HEK293 (cell line): ENCODE measurements at regions not wholly inside any gene's neighbourhood (a gene's known extent, or its start where the extent isn't known, plus 50 kb on each side); places are given as distances from the start of the nearest gene placed in this dataset.
"Not testable (repeated sequence)": the region's sequence is repeated elsewhere in the genome, so short reads cannot be mapped to it uniquely, and the experiment has no call there.

Experiments
- CTCF ChIA-PET: fragments of 350-600 bp; formaldehyde crosslinking; extraction: SDS; loops from one replicate; lab custom pipeline; 2021; ENCODE audit warnings: antibody characterized with exemption; lab: Yijun Ruan, JAX
- POLR2A ChIA-PET: fragments of 300-600 bp; formaldehyde crosslinking; extraction: SDS; loops from one replicate; lab custom pipeline; 2020; ENCODE audit warnings: antibody characterized with exemption, inconsistent platforms; lab: Yijun Ruan, JAX
- H3K27ac ChIP-seq: fragments of 200-500 bp; sonication (Bioruptor generic); 2 replicates; pipeline ENCODE4 v1.5.1; 2014; ENCODE audit warnings: low read depth, low read length, control low read depth, inconsistent platforms; ENCODE audit errors: extremely low read depth
- H3K36me3 ChIP-seq, 2 experiments: fragments of 200-500 bp in 1 of 2; sonication (Bioruptor generic) in 1 of 2; 1 replicate in 1 of 2; 2 replicates in 1 of 2; pipeline ENCODE4 v1.5.1; 2014 to 2017; ENCODE audit warnings: inconsistent platforms in 2 of 2, low read length in 2 of 2; ENCODE audit not compliant: control insufficient read depth in 2 of 2, insufficient read depth in 1 of 2
- H3K4me1 ChIP-seq: fragments of 200-500 bp; sonication (Bioruptor generic); 2 replicates; pipeline ENCODE4 v1.5.1; 2014; ENCODE audit warnings: mild to moderate bottlenecking, low read length, inconsistent platforms; ENCODE audit not compliant: control insufficient read depth, insufficient read depth
- H3K4me3 ChIP-seq: 2 replicates; pipeline ENCODE4 v1.5.1; 2011; ENCODE audit warnings: low read depth, mild to moderate bottlenecking, control low read depth, low read length, moderate library complexity
- H3K9me3 ChIP-seq: fragments of 200-500 bp; sonication (Bioruptor generic); 2 replicates; pipeline ENCODE4 v1.5.1; 2014; ENCODE audit warnings: low read depth, low read length, inconsistent platforms; ENCODE audit not compliant: control insufficient read depth, insufficient read depth
- BCL11A ChIP-seq: fragments of 450-650 bp; formaldehyde crosslinking; IDR thresholded peaks from 2 replicates; pipeline ENCODE4 v1.5.1; 2016; ENCODE audit warnings: low read depth, missing biosample characterization, missing genetic modification characterization
- HOXA7 ChIP-seq: sonication (generic); formaldehyde crosslinking; IDR thresholded peaks from 2 replicates; pipeline ENCODE4 v1.8.1; 2022; ENCODE audit warnings: missing genetic modification reagents, borderline replicate concordance
- KLF7 ChIP-seq: fragments of 450-650 bp; formaldehyde crosslinking; IDR thresholded peaks from 2 replicates; pipeline ENCODE4 v1.5.1; 2016; ENCODE audit warnings: missing biosample characterization, missing genetic modification characterization, borderline replicate concordance
- MZF1 ChIP-seq: fragments of 450-650 bp; formaldehyde crosslinking; IDR thresholded peaks from 2 replicates; pipeline ENCODE4 v1.5.1; 2017; ENCODE audit warnings: missing biosample characterization, missing genetic modification characterization, borderline replicate concordance
- PRDM2 ChIP-seq: fragments of 450-650 bp; formaldehyde crosslinking; IDR thresholded peaks from 2 replicates; pipeline ENCODE4 v1.5.1; 2016; ENCODE audit warnings: missing biosample characterization, missing genetic modification characterization, borderline replicate concordance
- SCRT1 ChIP-seq: fragments of 450-650 bp; formaldehyde crosslinking; IDR thresholded peaks from 2 replicates; pipeline ENCODE4 v1.5.1; 2016; ENCODE audit warnings: missing biosample characterization, missing genetic modification characterization, borderline replicate concordance
- SP2 ChIP-seq: fragments of 450-650 bp; formaldehyde crosslinking; IDR thresholded peaks from 2 replicates; pipeline ENCODE4 v1.5.1; 2016; ENCODE audit warnings: missing biosample characterization, missing genetic modification characterization
- ZFP69B ChIP-seq: fragments of 450-650 bp; formaldehyde crosslinking; IDR thresholded peaks from 2 replicates; pipeline ENCODE4 v1.5.1; 2016; ENCODE audit warnings: missing biosample characterization, missing genetic modification characterization
- ZNF132 ChIP-seq: fragments of 450-650 bp; formaldehyde crosslinking; IDR thresholded peaks from 2 replicates; pipeline ENCODE4 v1.5.1; 2017; ENCODE audit warnings: missing biosample characterization, missing genetic modification characterization, borderline replicate concordance
- ZNF302 ChIP-seq: fragments of 450-650 bp; formaldehyde crosslinking; IDR thresholded peaks from 2 replicates; pipeline ENCODE4 v1.5.1; 2016; ENCODE audit warnings: missing biosample characterization, missing genetic modification characterization, low read depth
- ZNF488 ChIP-seq: fragments of 450-650 bp; formaldehyde crosslinking; IDR thresholded peaks from 2 replicates; pipeline ENCODE4 v1.5.1; 2016; ENCODE audit warnings: missing biosample characterization, missing genetic modification characterization
- ZNF621 ChIP-seq: fragments of 450-650 bp; formaldehyde crosslinking; IDR thresholded peaks from 2 replicates; pipeline ENCODE4 v1.5.1; 2017; ENCODE audit warnings: missing biosample characterization, missing genetic modification characterization
- ZNF654 ChIP-seq: fragments of 450-650 bp; formaldehyde crosslinking; IDR thresholded peaks from 2 replicates; pipeline ENCODE4 v1.5.1; 2016; ENCODE audit warnings: low read depth, missing biosample characterization, missing genetic modification characterization
- ZNF677 ChIP-seq: fragments of 450-650 bp; IDR thresholded peaks from 2 replicates; pipeline ENCODE4 v1.5.0; 2018; ENCODE audit warnings: missing biosample characterization, mild to moderate bottlenecking, missing genetic modification characterization, moderate library complexity
- ZNF701 ChIP-seq: fragments of 450-650 bp; formaldehyde crosslinking; IDR thresholded peaks from 2 replicates; pipeline ENCODE4 v1.5.1; 2016; ENCODE audit warnings: missing biosample characterization, missing genetic modification characterization
- ZNF76 ChIP-seq: fragments of 450-650 bp; formaldehyde crosslinking; IDR thresholded peaks from 2 replicates; pipeline ENCODE4; 2016; ENCODE audit warnings: low read depth, missing biosample characterization, missing genetic modification characterization, borderline replicate concordance
- ZSCAN5A ChIP-seq: fragments of 450-650 bp; formaldehyde crosslinking; IDR thresholded peaks from 2 replicates; pipeline ENCODE4 v1.5.1; 2016; ENCODE audit warnings: missing biosample characterization, missing genetic modification characterization

GRCh38 chr12:31796270-31796951 is 67.6 kb upstream of the AMN1 start (continued):
- TF ChIP-seq KLF7 (tag by site-specific recombination): no peak
- no peak for TF ChIP-seq HOXA7 (CRISPR knock-in tag)
- no peak for TF ChIP-seq ZNF654 (tag by site-specific recombination)
- TF ChIP-seq ZNF302 (tag by site-specific recombination): no peak

GRCh38 chr12:31794745-31795144 is 65.9 kb upstream of the AMN1 start:
- H3K4me1 ChIP-seq: no peaks in the 10 kb centered on the region
- ChIA-PET POLR2A (no interaction called here), CTCF (interaction anchor here (0.7 kb wide), 1 partner anchor 136 kb away, joined by 3 read pairs; no protein-coding TSS in a partner anchor)
- H3K4me3 ChIP-seq: no peak overlapping the region
- no peaks in the 10 kb centered on the region for H3K36me3 ChIP-seq
- H3K27ac ChIP-seq: no peak overlapping the region
- TF ChIP-seq SCRT1 (tag by site-specific recombination) (no peak), ZNF701 (no peak), SP2 (no peak), ZNF76 (no peak), ZNF132 (tag by site-specific recombination) (no peak), BCL11A (tag by site-specific recombination) (no peak), PRDM2 (no peak), ZFP69B (no peak), ZNF621 (tag by site-specific recombination) (no peak), ZNF488 (tag by site-specific recombination) (no peak), ZSCAN5A (tag by site-specific recombination) (no peak), ZNF677 (tag by site-specific recombination) (no peak), MZF1 (tag by site-specific recombination) (no peak)
- no peaks in the 10 kb centered on the region for H3K9me3 ChIP-seq

GRCh38 chr12:31791265-31791664 is 62.4 kb upstream of the AMN1 start:
- H3K4me1 ChIP-seq, H3K9me3 ChIP-seq, H3K36me3 ChIP-seq, H3K4me3 ChIP-seq, H3K27ac ChIP-seq, POLR2A ChIA-PET: not testable (repeated sequence)
- CTCF ChIA-PET: interaction anchor here (0.6 kb wide), 1 partner anchor 504 kb away, joined by 4 read pairs; no protein-coding TSS in a partner anchor
